Activated naive CD8-positive, alpha-beta T cell treated with anti-CD3 and anti-CD28 coated beads, Interleukin-2, amount 10 ng/mL, durations not matched to agents 7 days and 5 days (primary cell): ENCODE measurements at regions not wholly inside any gene's neighbourhood (a gene's known extent, or its start where the extent isn't known, plus 50 kb on each side); places are given as distances from the start of the nearest gene placed in this dataset.
"Not testable (repeated sequence)": the region's sequence is repeated elsewhere in the genome, so short reads cannot be mapped to it uniquely, and the experiment has no call there.

Source experiments
- ATAC-seq: fragments of 150-1000 bp; cut with Tn5 transposase; one replicate; pipeline ENCODE4 v1.10.0; 2021; ENCODE audit warnings: low read depth, moderate library complexity
- POLR2A ChIA-PET: fragments of 350-600 bp; sonication (Branson Sonifier 250); formaldehyde crosslinking; loops from one replicate; lab custom pipeline; 2021; ENCODE audit warnings: antibody characterized with exemption; lab: Charles Lee
- DNase-seq: peaks from one replicate; pipeline ENCODE4 v3.0.0; 2021
- H3K27ac Mint-ChIP-seq: one replicate; pipeline ENCODE4 v1.8.0; 2022; ENCODE audit warnings: mild to moderate bottlenecking, mixed read lengths
- H3K27me3 Mint-ChIP-seq: one replicate; pipeline ENCODE4 v1.8.0; 2022; ENCODE audit warnings: mild to moderate bottlenecking, moderate library complexity, mixed read lengths
- H3K36me3 Mint-ChIP-seq: one replicate; pipeline ENCODE4 v1.8.0; 2021; ENCODE audit warnings: mild to moderate bottlenecking, mixed read lengths
- H3K4me1 Mint-ChIP-seq: one replicate; pipeline ENCODE4 v1.8.0; 2021; ENCODE audit warnings: mixed read lengths
- H3K4me3 Mint-ChIP-seq: one replicate; pipeline ENCODE4 v1.8.0; 2022; ENCODE audit warnings: mild to moderate bottlenecking, moderate library complexity, mixed read lengths
- H3K9me3 Mint-ChIP-seq: one replicate; pipeline ENCODE4 v1.8.0; 2021; ENCODE audit warnings: mixed read lengths

DNA sequence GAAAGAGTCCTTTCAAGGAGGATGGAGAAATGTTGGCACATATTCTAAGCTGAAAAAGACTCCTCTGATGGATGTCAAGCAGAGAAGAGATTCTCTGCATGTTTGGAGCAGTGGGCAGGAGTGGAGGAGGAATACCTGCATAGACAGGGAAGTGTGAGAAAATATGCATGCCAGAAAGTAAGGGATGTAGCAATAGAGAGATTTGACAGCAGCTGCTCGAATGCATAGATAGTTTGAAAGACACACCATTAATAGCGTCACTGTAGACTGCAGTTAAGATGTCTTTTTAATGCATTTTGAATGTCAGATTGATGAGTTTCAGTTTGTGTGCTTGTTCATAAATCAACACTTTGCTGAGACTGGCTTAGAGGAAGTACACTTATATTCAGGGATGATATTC is 169.9 kb upstream of the POT1 start:
- ATAC-seq, result no peak
- no peak for DNase-seq
- Mint-ChIP-seq H3K4me1 (no peaks in the 10 kb centered on the region), H3K27me3 (no peaks in the 10 kb centered on the region), H3K36me3 (no peaks in the 10 kb centered on the region), H3K9me3 (peaks cover 5% of the 10 kb centered on the region), H3K27ac (no peak overlapping the region), H3K4me3 (no peak overlapping the region)
- POLR2A ChIA-PET, result no interaction called here

DNA sequence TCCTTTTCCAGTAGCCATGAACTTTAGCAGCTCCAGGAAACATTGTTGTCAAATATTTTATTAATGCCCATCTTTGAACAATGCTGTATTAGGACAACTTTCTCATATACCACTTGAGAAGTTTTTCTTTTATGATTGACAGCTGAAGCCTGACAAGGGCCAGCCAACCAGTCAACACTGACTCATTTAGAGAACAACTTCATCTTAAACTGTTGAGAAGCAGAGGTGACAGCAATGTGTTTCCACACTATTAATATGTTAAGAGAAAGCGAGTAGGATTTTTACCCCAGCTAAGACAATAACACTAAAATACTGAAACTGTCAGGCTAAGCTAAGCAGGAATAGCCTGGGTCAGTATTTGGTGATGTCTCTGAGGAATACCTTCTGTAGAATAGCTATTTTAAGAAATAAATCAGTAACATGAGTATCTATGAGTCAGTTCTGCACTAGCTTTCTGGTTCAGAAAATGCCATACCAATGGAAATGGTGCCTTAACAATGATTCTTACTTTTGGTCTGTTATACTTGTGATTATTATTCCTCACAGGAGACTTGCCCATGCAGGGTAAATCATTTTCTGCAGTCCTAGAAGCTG is 168.8 kb upstream of the POT1 start:
- POLR2A ChIA-PET, result no interaction called here
- no peak overlapping the region for H3K27ac Mint-ChIP-seq
- no peaks in the 10 kb centered on the region for H3K36me3 Mint-ChIP-seq
- peaks cover 2% of the 10 kb centered on the region for H3K9me3 Mint-ChIP-seq
- H3K4me3 Mint-ChIP-seq, result no peak overlapping the region
- DNase-seq (no peak), ATAC-seq (no peak)
- no peaks in the 10 kb centered on the region for H3K27me3 Mint-ChIP-seq
- H3K4me1 Mint-ChIP-seq, result no peaks in the 10 kb centered on the region

DNA sequence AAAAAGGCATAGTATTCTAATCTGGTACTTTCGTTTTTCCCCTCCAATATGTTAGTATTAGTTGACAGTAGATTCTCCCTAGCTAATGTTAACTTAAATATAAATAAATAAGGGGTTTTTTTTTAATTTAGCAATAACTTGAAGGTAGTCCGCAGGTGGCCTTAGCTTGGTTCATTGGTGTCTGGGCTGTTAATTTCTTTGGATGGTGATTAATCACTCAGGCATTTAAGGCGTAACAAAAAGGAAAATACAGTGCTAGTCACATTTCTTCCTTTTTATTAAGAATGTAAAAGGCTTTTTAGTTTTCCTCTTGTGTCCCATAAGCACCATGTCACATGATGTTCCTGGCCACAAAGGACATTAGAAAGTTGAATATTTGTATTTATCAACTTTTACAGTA is 161.0 kb upstream of the POT1 start:
- Mint-ChIP-seq H3K27me3 (no peaks in the 10 kb centered on the region), H3K4me1 (no peaks in the 10 kb centered on the region), H3K36me3 (no peaks in the 10 kb centered on the region), H3K4me3 (no peak overlapping the region), H3K9me3 (no peaks in the 10 kb centered on the region), H3K27ac (no peak overlapping the region)
- ATAC-seq, result no peak
- DNase-seq, result no peak
- POLR2A ChIA-PET, result no interaction called here

DNA sequence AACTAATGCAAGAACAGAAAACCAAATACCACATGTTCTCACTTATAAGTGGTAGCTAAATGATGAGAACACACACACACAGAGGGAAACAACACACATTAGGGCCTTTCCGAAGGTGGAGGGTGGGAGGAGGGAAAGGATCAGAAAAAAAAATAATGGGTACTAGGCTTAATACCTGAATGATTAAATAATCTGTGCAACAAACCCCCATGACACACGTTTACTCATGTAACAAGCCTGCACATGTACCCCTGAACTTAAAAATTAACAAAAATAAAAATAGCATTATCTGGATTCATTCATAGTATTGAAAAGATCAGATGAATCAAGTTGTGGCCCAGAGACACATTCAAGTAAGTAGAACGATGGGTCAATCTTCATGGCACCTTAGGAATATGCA is 159.5 kb upstream of the POT1 start:
- POLR2A ChIA-PET, result no interaction called here
- no peak for ATAC-seq

DNA sequence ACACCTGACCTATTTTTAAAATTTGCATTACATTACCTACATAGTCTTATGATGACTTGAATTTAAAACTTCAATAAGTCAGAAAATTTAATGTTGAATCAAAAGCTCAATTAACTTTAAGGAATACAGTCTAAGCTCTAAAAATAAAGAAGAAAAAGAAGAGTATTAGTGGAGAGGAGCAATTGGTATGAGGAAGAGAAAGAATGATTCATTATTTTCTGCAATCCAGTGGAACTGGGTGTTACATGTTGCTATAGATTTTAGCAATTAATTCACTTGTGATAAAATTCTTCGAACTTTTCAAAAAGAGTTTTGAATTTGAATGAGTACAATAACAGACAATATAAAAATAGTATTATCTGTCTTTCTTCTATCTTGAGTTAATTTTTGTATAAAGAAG is 158.9 kb upstream of the POT1 start:
- POLR2A ChIA-PET, result no interaction called here
- Mint-ChIP-seq H3K27ac (no peak overlapping the region), H3K4me3 (no peak overlapping the region), H3K9me3 (no peaks in the 10 kb centered on the region), H3K36me3 (no peaks in the 10 kb centered on the region), H3K4me1 (no peaks in the 10 kb centered on the region), H3K27me3 (no peaks in the 10 kb centered on the region)
- ATAC-seq (no peak), DNase-seq (no peak)

More for the DNA sequence above, 159.5 kb upstream of the POT1 start:
- Mint-ChIP-seq H3K9me3 (no peaks in the 10 kb centered on the region), H3K36me3 (no peaks in the 10 kb centered on the region), H3K4me3 (no peak overlapping the region), H3K27me3 (no peaks in the 10 kb centered on the region), H3K4me1 (no peaks in the 10 kb centered on the region), H3K27ac (no peak overlapping the region)
- DNase-seq, result no peak

- POLR2A ChIA-PET, result no interaction called here
- no peaks in the 10 kb centered on the region for H3K9me3 Mint-ChIP-seq
- no peaks in the 10 kb centered on the region for H3K36me3 Mint-ChIP-seq
- H3K27me3 Mint-ChIP-seq, result no peaks in the 10 kb centered on the region
- H3K4me3 Mint-ChIP-seq, result no peak overlapping the region
- DNase-seq (no peak), ATAC-seq (no peak)
- no peaks in the 10 kb centered on the region for H3K4me1 Mint-ChIP-seq
- no peak overlapping the region for H3K27ac Mint-ChIP-seq
Measured at GRCh38 chr7:125085084-125085483, 155.5 kb upstream of the POT1 start.

GRCh38 chr7:125084196-125084595 is 154.6 kb upstream of the POT1 start:
- DNase-seq (no peak), ATAC-seq (no peak)
- Mint-ChIP-seq H3K27ac (no peak overlapping the region), H3K36me3 (no peaks in the 10 kb centered on the region), H3K4me3 (no peak overlapping the region), H3K27me3 (no peaks in the 10 kb centered on the region), H3K9me3 (no peaks in the 10 kb centered on the region), H3K4me1 (no peaks in the 10 kb centered on the region)
- POLR2A ChIA-PET, result no interaction called here

- Mint-ChIP-seq H3K9me3 (peaks cover 4% of the 10 kb centered on the region), H3K27ac (no peak overlapping the region), H3K36me3 (no peaks in the 10 kb centered on the region), H3K27me3 (no peaks in the 10 kb centered on the region), H3K4me3 (no peak overlapping the region), H3K4me1 (no peaks in the 10 kb centered on the region)
- no peak for DNase-seq
- POLR2A ChIA-PET, result no interaction called here
- ATAC-seq, result no peak
Measured at GRCh38 chr7:125074141-125074540, 144.5 kb upstream of the POT1 start.

- H3K27me3 Mint-ChIP-seq, result peaks cover 3% of the 10 kb centered on the region
- no peaks in the 10 kb centered on the region for H3K9me3 Mint-ChIP-seq
- POLR2A ChIA-PET, result no interaction called here
- no peak for DNase-seq
- ATAC-seq, result no peak
- H3K36me3 Mint-ChIP-seq, result no peaks in the 10 kb centered on the region
- no peaks in the 10 kb centered on the region for H3K4me1 Mint-ChIP-seq
- H3K27ac Mint-ChIP-seq, result no peak overlapping the region
- no peak overlapping the region for H3K4me3 Mint-ChIP-seq
Measured at GRCh38 chr7:125065546-125065945, 135.9 kb upstream of the POT1 start.

GRCh38 chr7:125065001-125065400 is 135.4 kb upstream of the POT1 start:
- H3K4me1 Mint-ChIP-seq, result no peaks in the 10 kb centered on the region
- no peaks in the 10 kb centered on the region for H3K9me3 Mint-ChIP-seq
- no peak for DNase-seq
- peaks cover 3% of the 10 kb centered on the region for H3K27me3 Mint-ChIP-seq
- no peaks in the 10 kb centered on the region for H3K36me3 Mint-ChIP-seq
- no peak overlapping the region for H3K4me3 Mint-ChIP-seq
- H3K27ac Mint-ChIP-seq, result no peak overlapping the region
- no peak for ATAC-seq
- POLR2A ChIA-PET, result no interaction called here

GRCh38 chr7:125061776-125062397 is 132.3 kb upstream of the POT1 start:
- H3K27ac Mint-ChIP-seq, result no peak overlapping the region
- no peak overlapping the region for H3K4me3 Mint-ChIP-seq
- H3K36me3 Mint-ChIP-seq, result no peaks in the 10 kb centered on the region
- DNase-seq, result no peak
- H3K9me3 Mint-ChIP-seq, result no peaks in the 10 kb centered on the region
- POLR2A ChIA-PET, result no interaction called here
- ATAC-seq, result no peak
- H3K4me1 Mint-ChIP-seq, result no peaks in the 10 kb centered on the region
- peaks cover 3% of the 10 kb centered on the region for H3K27me3 Mint-ChIP-seq

GRCh38 chr7:125061083-125061745 is 131.6 kb upstream of the POT1 start:
- DNase-seq, H3K9me3 Mint-ChIP-seq, H3K4me1 Mint-ChIP-seq, H3K27ac Mint-ChIP-seq, ATAC-seq, H3K27me3 Mint-ChIP-seq, POLR2A ChIA-PET, H3K36me3 Mint-ChIP-seq, H3K4me3 Mint-ChIP-seq: not testable (repeated sequence)

DNA sequence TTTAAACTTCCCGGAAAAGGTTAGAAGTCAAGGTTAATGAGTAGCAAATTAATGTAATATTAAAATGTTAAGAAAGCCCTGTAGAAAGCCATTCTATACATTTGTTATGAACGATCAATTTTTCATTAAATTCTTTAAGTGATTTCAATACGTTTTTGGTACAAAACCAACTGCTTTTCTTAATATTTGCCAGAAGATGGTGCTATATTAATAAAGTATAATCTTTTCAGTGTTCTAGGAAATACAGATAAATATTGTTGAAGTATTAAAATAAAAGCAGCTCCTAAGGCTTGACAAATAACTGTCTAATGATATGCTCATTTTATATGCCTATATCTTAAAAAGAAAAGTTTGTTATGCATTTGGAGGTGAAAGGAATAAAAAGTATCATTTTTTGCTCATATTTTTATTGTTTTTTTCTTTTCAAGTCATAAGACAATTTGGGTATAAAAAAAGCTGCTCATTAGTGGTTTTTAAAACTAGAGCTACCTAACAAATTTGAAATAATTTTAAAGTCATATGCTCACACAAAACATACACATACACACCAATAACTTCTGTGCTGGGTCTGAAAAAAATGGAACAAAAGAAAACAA is 130.3 kb upstream of the POT1 start:
- Mint-ChIP-seq H3K27ac (no peak overlapping the region), H3K9me3 (no peaks in the 10 kb centered on the region), H3K27me3 (peaks cover 3% of the 10 kb centered on the region), H3K4me3 (no peak overlapping the region), H3K36me3 (no peaks in the 10 kb centered on the region), H3K4me1 (no peaks in the 10 kb centered on the region)
- no peak for DNase-seq
- no peak for ATAC-seq
- POLR2A ChIA-PET, result no interaction called here

DNA sequence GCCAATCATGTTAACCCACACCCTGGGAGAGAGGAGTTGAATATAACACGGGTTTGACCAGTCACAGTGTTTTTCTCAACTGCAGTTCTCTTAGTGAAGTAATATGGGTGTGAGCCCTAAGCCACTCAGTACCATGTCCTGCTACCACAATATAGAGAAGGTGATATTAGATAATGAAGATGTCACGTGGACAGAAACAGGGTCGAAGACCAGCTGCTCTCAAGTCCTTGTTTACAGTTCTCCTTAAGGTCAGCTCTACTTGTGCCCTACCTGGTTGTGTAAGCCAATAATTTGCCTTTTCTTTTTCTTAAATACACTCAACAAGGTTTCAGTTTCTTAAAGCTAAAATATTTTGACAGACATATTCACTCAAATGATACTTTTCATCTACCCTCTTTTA is 128.3 kb upstream of the POT1 start:
- Mint-ChIP-seq H3K9me3 (no peaks in the 10 kb centered on the region), H3K27me3 (peaks cover 3% of the 10 kb centered on the region), H3K36me3 (no peaks in the 10 kb centered on the region), H3K4me1 (no peaks in the 10 kb centered on the region), H3K4me3 (no peak overlapping the region), H3K27ac (no peak overlapping the region)
- ATAC-seq (no peak), DNase-seq (no peak)
- POLR2A ChIA-PET, result no interaction called here
